ENCODE measurements at regions not wholly inside any gene's neighbourhood (a gene's known extent, or its start where the extent isn't known, plus 50 kb on each side); places are given as distances from the start of the nearest gene placed in this dataset.

GRCh38 chr2:150653351-150653750 is 165.9 kb upstream of the RND3 start:
- TF ChIP-seq CTCF (IDR thresholded peaks at IDR 0.05; ENCODE audit: low read depth, low read length): no peak
- TF ChIP-seq EZH2phosphoT487 (IDR thresholded peaks at IDR 0.05; ENCODE audit: low read depth): no peak

Data from OCI-LY3 (cell line).